ENCODE measurements at regions not wholly inside any gene's neighbourhood (a gene's known extent, or its start where the extent isn't known, plus 50 kb on each side); places are given as distances from the start of the nearest gene placed in this dataset.

GRCh38 chr13:58324161-58324560 lies 692.6 kb downstream of the PCDH17 start:
- H3F3A ChIP-seq (ENCODE audit: insufficient read depth, low read depth), result no peaks in the 10 kb centered on the region
- CTCF ChIA-PET, result no interaction called here
- H3K9me2 ChIP-seq (ENCODE audit: insufficient read depth), result no peaks in the 10 kb centered on the region
- POLR2A ChIA-PET (ENCODE audit: unreplicated experiment), result no interaction called here
- H3K4me2 ChIP-seq, result no peak overlapping the region
- BruUV-seq (replicated peaks), result no TSS peak
- no peaks in the 10 kb centered on the region for H3K4me1 ChIP-seq (replicated peaks; ENCODE audit: insufficient read depth)
- intact Hi-C loops (cut with micrococcal nuclease; ENCODE audit: unreplicated experiment), result no loop called here
- no peaks in the 10 kb centered on the region for H4K20me1 ChIP-seq (ENCODE audit: insufficient read depth)
- no peaks in the 10 kb centered on the region for H3K27me3 ChIP-seq (ENCODE audit: insufficient read depth, low read depth)
- no peaks in the 10 kb centered on the region for H3K36me3 ChIP-seq (ENCODE audit: low read depth)
- DNase-seq, result no peak
- no peak overlapping the region for H2AFZ ChIP-seq
- H3K9me3 ChIP-seq (ENCODE audit: insufficient read depth, low read depth), result no peaks in the 10 kb centered on the region
- H3K79me2 ChIP-seq (ENCODE audit: low read depth), result no peaks in the 10 kb centered on the region
- no peak overlapping the region for H3K27ac ChIP-seq
- no peak overlapping the region for H3K4me3 ChIP-seq
- TF ChIP-seq CTCF (conservative IDR thresholded peaks at IDR 0.05) (no peak), EZH2 (IDR thresholded peaks at IDR 0.05; ENCODE audit: low read depth) (no peak)

DNA sequence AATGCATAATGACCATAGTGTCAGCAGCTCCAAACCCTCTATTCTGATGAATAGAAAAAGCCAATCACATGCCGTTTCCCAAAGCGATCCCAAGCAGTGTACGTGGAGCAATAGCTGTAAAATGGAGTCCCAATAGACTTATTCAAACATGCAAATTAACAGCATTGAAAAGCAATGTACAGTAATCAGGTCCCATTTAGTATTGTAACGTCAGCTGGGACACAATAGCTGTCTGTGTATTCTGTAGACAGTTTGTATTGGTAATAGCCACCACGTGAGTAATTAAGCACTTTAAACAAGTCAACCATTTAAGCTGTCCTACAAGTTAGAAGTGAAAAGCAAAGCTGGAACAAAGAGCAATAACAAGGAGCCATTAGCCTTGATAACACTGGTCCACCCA lies 698.2 kb downstream of the PCDH17 start:
- H3K4me3 ChIP-seq, result no peak overlapping the region
- no peaks in the 10 kb centered on the region for H3K9me2 ChIP-seq (ENCODE audit: insufficient read depth)
- no peak for TF ChIP-seq EZH2 (IDR thresholded peaks at IDR 0.05; ENCODE audit: low read depth)
- TF ChIP-seq CTCF (conservative IDR thresholded peaks at IDR 0.05), result no peak
- no peaks in the 10 kb centered on the region for H3K9me3 ChIP-seq (ENCODE audit: insufficient read depth, low read depth)
- no peak overlapping the region for H3K4me2 ChIP-seq
- no peaks in the 10 kb centered on the region for H3F3A ChIP-seq (ENCODE audit: insufficient read depth, low read depth)
- no peak for DNase-seq
- ChIA-PET POLR2A (ENCODE audit: unreplicated experiment) (no interaction called here), CTCF (no interaction called here)
- H3K27me3 ChIP-seq (ENCODE audit: insufficient read depth, low read depth), result no peaks in the 10 kb centered on the region
- no peak overlapping the region for H2AFZ ChIP-seq
- intact Hi-C loops (cut with micrococcal nuclease; ENCODE audit: unreplicated experiment), result no loop called here
- no peaks in the 10 kb centered on the region for H4K20me1 ChIP-seq (ENCODE audit: insufficient read depth)
- BruUV-seq (replicated peaks), result no TSS peak
- no peaks in the 10 kb centered on the region for H3K36me3 ChIP-seq (ENCODE audit: low read depth)
- no peak overlapping the region for H3K27ac ChIP-seq
- no peaks in the 10 kb centered on the region for H3K79me2 ChIP-seq (ENCODE audit: low read depth)
- no peaks in the 10 kb centered on the region for H3K4me1 ChIP-seq (replicated peaks; ENCODE audit: insufficient read depth)

GRCh38 chr13:58340895-58341294 lies 709.4 kb downstream of the PCDH17 start:
- no TSS peak for BruUV-seq (replicated peaks)

More at GRCh38 chr13:58340895-58341294, 709.4 kb downstream of the PCDH17 start:
- Histone ChIP-seq H2AFZ (no peak overlapping the region), H3K27me3 (ENCODE audit: insufficient read depth, low read depth) (no peaks in the 10 kb centered on the region), H4K20me1 (ENCODE audit: insufficient read depth) (no peaks in the 10 kb centered on the region), H3K27ac (no peak overlapping the region), H3K9me2 (ENCODE audit: insufficient read depth) (no peaks in the 10 kb centered on the region), H3K79me2 (ENCODE audit: low read depth) (no peaks in the 10 kb centered on the region), H3K36me3 (ENCODE audit: low read depth) (no peaks in the 10 kb centered on the region), H3K4me1 (replicated peaks; ENCODE audit: insufficient read depth) (no peaks in the 10 kb centered on the region), H3K4me2 (no peak overlapping the region), H3K9me3 (ENCODE audit: insufficient read depth, low read depth) (no peaks in the 10 kb centered on the region), H3F3A (ENCODE audit: insufficient read depth, low read depth) (no peaks in the 10 kb centered on the region), H3K4me3 (no peak overlapping the region)
- ChIA-PET POLR2A (ENCODE audit: unreplicated experiment) (no interaction called here), CTCF (no interaction called here)
- intact Hi-C loops (cut with micrococcal nuclease; ENCODE audit: unreplicated experiment), result no loop called here
- DNase-seq, result no peak
- TF ChIP-seq EZH2 (IDR thresholded peaks at IDR 0.05; ENCODE audit: low read depth) (no peak), CTCF (conservative IDR thresholded peaks at IDR 0.05) (no peak)
